Naive thymus-derived CD4-positive, alpha-beta T cell (primary cell): ENCODE measurements at regions not wholly inside any gene's neighbourhood (a gene's known extent, or its start where the extent isn't known, plus 50 kb on each side); places are given as distances from the start of the nearest gene placed in this dataset.

Experiments used
- ATAC-seq: fragments of 150-1000 bp; cut with Tn5 transposase; 2 replicates; pipeline ENCODE4 v1.10.0; 2021; ENCODE audit warnings: mild to moderate bottlenecking, moderate library complexity
- CTCF ChIA-PET: fragments of 350-600 bp; sonication (Branson Sonifier 250); formaldehyde crosslinking; loops from one replicate; lab custom pipeline; 2021; ENCODE audit warnings: antibody characterized with exemption; lab: Charles Lee
- POLR2A ChIA-PET: fragments of 350-600 bp; sonication (Branson Sonifier 250); formaldehyde crosslinking; loops from one replicate; lab custom pipeline; 2021; ENCODE audit warnings: antibody characterized with exemption, inconsistent platforms; lab: Charles Lee
- DNase-seq, 9 donors: peaks; one replicate each; pipeline versions ENCODE4 v3.0.0 to v3.0.0-alpha.2; 2020 to 2022; ENCODE audit warnings: mixed read lengths in 1 of 9
- H3K27ac ChIP-seq: one replicate; pipeline ENCODE4 v1.7.0; 2013; ENCODE audit warnings: mild to moderate bottlenecking, low read depth, low read length, moderate library complexity
- H3K27me3 ChIP-seq, 2 donors: one replicate each; pipeline ENCODE4 v1.7.0; 2013; ENCODE audit warnings: low read length in 2 of 2, mild to moderate bottlenecking in 2 of 2, moderate library complexity in 2 of 2; ENCODE audit not compliant: control insufficient read depth in 2 of 2, insufficient read depth in 2 of 2
- H3K36me3 ChIP-seq, 3 experiments: 1 replicate in 2 of 3; 2 replicates in 1 of 3; pipeline ENCODE4 v1.7.0; 2013; ENCODE audit warnings: low read length in 3 of 3, mild to moderate bottlenecking in 3 of 3, moderate library complexity in 1 of 3; ENCODE audit not compliant: insufficient read depth in 3 of 3, control insufficient read depth in 2 of 3
- H3K4me1 ChIP-seq, 2 donors: one replicate each; pipeline ENCODE4 v1.7.0; 2013; ENCODE audit warnings: low read length in 2 of 2, mild to moderate bottlenecking in 2 of 2, moderate library complexity in 1 of 2; ENCODE audit not compliant: control insufficient read depth in 2 of 2, insufficient read depth in 2 of 2
- H3K4me3 ChIP-seq: 2 replicates; pipeline ENCODE4 v1.7.0; 2013; ENCODE audit warnings: mild to moderate bottlenecking, low read length
- H3K9me3 ChIP-seq, 3 experiments: 1 replicate in 2 of 3; 2 replicates in 1 of 3; pipeline ENCODE4 v1.7.0; 2013; ENCODE audit warnings: low read length in 3 of 3; ENCODE audit not compliant: control insufficient read depth in 2 of 3
- H3K27ac Mint-ChIP-seq, 9 donors: one replicate each; pipeline ENCODE4 v1.8.0; 2020 to 2022; ENCODE audit warnings: mixed read lengths in 9 of 9, mild to moderate bottlenecking in 8 of 9, moderate library complexity in 5 of 9, inconsistent platforms in 2 of 9
- H3K27me3 Mint-ChIP-seq, 5 donors: one replicate each; pipeline ENCODE4 v1.8.0; 2021 to 2022; ENCODE audit warnings: mixed read lengths in 5 of 5, mild to moderate bottlenecking in 1 of 5
- H3K36me3 Mint-ChIP-seq, 5 donors: one replicate each; pipeline ENCODE4 v1.8.0; 2020 to 2022; ENCODE audit warnings: mixed read lengths in 5 of 5, mild to moderate bottlenecking in 3 of 5, inconsistent platforms in 1 of 5
- H3K4me1 Mint-ChIP-seq, 7 donors: one replicate each; pipeline ENCODE4 v1.8.0; 2020 to 2022; ENCODE audit warnings: mixed read lengths in 7 of 7, mild to moderate bottlenecking in 3 of 7, inconsistent platforms in 1 of 7
- H3K4me3 Mint-ChIP-seq, 10 donors: one replicate each; pipeline ENCODE4 v1.8.0; 2020 to 2022; ENCODE audit warnings: mild to moderate bottlenecking in 10 of 10, mixed read lengths in 10 of 10, moderate library complexity in 6 of 10, inconsistent platforms in 2 of 10
- H3K9me3 Mint-ChIP-seq, 11 donors: one replicate each; pipeline ENCODE4 v1.8.0; 2020 to 2022; ENCODE audit warnings: mixed read lengths in 11 of 11, mild to moderate bottlenecking in 4 of 11, inconsistent platforms in 1 of 11, moderate library complexity in 1 of 11
- intact Hi-C, 2 donors: fragments of 100-400 bp; cut with micrococcal nuclease; formaldehyde crosslinking; loops; one replicate each; pipeline ENCODE4 v1.15.1; 2023

DNA sequence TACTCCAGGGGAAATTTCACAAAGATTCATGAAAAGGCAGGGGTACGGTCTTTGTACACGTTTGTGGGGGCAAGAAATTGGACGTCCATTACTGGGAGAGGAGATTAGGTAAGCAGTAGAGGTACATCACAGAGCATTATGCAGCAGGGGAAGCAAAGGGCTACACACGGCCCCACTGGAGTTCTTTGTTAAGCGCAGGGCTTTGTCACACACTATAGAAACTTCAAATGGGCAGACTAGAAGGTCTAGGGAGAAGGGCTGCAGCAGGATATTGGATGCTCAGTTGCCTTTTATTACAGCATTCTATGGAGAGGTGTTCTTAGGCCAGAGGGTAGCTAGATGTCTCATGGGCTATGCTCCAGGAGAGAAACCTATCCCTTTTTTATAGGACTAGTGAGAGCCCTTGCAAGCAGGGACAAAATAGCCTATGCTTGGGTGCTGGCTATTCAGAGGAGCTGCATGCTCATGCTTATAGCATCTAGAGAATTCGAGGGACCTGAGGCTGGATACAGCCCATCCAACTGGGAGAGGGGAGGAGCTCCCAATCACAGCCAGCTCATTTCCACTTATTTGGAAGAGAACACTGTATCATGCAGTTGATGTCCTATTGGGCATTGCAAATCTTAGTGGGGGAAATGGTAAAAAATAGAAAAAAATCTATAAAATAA is 506.4 kb upstream of the ADAMTS9 start:
- Histone ChIP-seq H3K4me1 (no peaks in the 10 kb centered on the region), H3K4me3 (no peak overlapping the region), H3K36me3 (no peaks in the 10 kb centered on the region), H3K9me3 (no peaks in the 10 kb centered on the region), H3K27ac (no peak overlapping the region), H3K27me3 (no peaks in the 10 kb centered on the region)
- ChIA-PET POLR2A (no interaction called here), CTCF (no interaction called here)
- Mint-ChIP-seq H3K36me3 (no peaks in the 10 kb centered on the region), H3K27ac (no peak overlapping the region), H3K9me3 (peaks cover 0 to 15% (median 6%) of the 10 kb centered on the region in 11 donors), H3K4me1 (no peaks in the 10 kb centered on the region), H3K4me3 (no peak overlapping the region), H3K27me3 (no peaks in the 10 kb centered on the region)
- DNase-seq (no peak), ATAC-seq (no peak)
- intact Hi-C loops, result no loop called here

DNA sequence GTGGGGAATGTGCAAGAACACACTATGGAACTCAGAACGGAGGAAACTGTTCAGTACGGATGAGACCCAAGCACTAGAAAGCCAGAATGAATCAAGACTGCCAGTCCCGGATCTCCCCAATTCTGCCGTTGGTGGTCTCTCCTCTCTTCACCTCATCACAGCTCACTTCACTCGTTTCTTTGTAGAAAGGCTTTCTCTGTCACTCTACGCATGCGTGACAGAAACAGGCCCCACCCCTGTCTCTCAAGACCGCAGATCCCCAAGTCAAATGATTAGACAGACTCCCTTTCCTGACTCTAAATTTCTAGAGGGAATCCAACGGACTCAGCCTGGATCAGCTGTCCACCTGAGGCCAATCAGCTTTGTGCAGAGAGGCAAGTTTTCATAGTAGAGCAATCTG is 505.7 kb upstream of the ADAMTS9 start:
- ChIA-PET CTCF (no interaction called here), POLR2A (no interaction called here)
- peaks cover 0 to 15% (median 5%) of the 10 kb centered on the region in 11 donors for H3K9me3 Mint-ChIP-seq
- H3K4me3 Mint-ChIP-seq, result no peak overlapping the region
- intact Hi-C loops, result no loop called here
- Histone ChIP-seq H3K36me3 (no peaks in the 10 kb centered on the region), H3K4me3 (no peak overlapping the region), H3K9me3 (no peaks in the 10 kb centered on the region), H3K4me1 (no peaks in the 10 kb centered on the region), H3K27ac (no peak overlapping the region), H3K27me3 (no peaks in the 10 kb centered on the region)
- DNase-seq (no peak), ATAC-seq (no peak)
- no peak overlapping the region for H3K27ac Mint-ChIP-seq
- H3K27me3 Mint-ChIP-seq, result no peaks in the 10 kb centered on the region
- H3K36me3 Mint-ChIP-seq, result no peaks in the 10 kb centered on the region
- no peaks in the 10 kb centered on the region for H3K4me1 Mint-ChIP-seq

DNA sequence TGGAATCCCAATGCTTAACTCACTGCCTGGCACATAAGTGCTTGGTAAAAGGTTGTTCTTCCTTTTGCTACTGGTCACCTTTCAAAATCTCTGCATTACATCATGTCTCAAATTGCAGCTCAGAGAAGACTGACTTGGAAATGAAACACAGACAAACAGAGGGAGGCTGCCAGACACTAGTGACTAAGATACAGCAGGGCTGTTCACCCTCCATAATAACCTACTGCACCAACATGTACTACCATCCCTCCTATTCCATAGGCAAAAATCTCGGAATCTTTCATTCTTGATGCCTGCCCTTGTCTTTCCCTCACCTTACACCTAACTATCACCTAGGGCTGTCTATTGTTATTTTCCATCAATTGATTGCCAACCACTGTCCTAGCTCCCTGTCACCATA is 502.3 kb upstream of the ADAMTS9 start:
- Histone ChIP-seq H3K27ac (no peak overlapping the region), H3K27me3 (no peaks in the 10 kb centered on the region), H3K4me1 (no peaks in the 10 kb centered on the region), H3K36me3 (no peaks in the 10 kb centered on the region), H3K4me3 (no peak overlapping the region), H3K9me3 (no peaks in the 10 kb centered on the region)
- DNase-seq, result no peak
- H3K27ac Mint-ChIP-seq, result no peak overlapping the region
- H3K36me3 Mint-ChIP-seq, result no peaks in the 10 kb centered on the region
- no peak overlapping the region for H3K4me3 Mint-ChIP-seq
- ChIA-PET CTCF (no interaction called here), POLR2A (no interaction called here)
- no peaks in the 10 kb centered on the region for H3K27me3 Mint-ChIP-seq
- ATAC-seq, result no peak
- peaks cover 0 to 29% (median 10%) of the 10 kb centered on the region in 11 donors for H3K9me3 Mint-ChIP-seq
- intact Hi-C loops, result no loop called here
- no peaks in the 10 kb centered on the region for H3K4me1 Mint-ChIP-seq

DNA sequence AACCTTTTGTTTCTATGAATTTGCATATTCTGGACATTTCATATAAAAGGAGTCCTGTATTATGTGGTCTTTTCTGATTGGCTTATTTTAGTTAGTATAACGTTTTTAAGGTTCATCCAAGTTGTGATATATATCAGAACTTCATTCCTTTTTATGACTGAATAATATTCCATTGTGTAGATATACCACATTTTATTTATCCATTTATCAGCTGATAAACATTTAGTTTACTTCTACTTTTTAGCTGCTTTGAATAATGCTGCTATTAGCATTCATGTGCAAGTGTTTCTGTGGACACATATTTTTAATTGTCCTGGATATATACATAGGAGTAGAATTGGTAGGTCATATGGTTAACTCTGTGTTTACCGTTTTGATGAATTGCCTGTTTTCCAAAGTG is 498.5 kb upstream of the ADAMTS9 start:
- H3K4me1 Mint-ChIP-seq, result no peaks in the 10 kb centered on the region
- H3K27me3 Mint-ChIP-seq, result no peaks in the 10 kb centered on the region
- H3K9me3 Mint-ChIP-seq, result peaks cover 0 to 26% (median 14%) of the 10 kb centered on the region in 11 donors
- POLR2A ChIA-PET, result no interaction called here
- Histone ChIP-seq H3K36me3 (no peaks in the 10 kb centered on the region), H3K27me3 (no peaks in the 10 kb centered on the region), H3K27ac (no peak overlapping the region), H3K4me1 (no peaks in the 10 kb centered on the region), H3K9me3 (no peaks in the 10 kb centered on the region), H3K4me3 (no peak overlapping the region)
- DNase-seq (no peak), ATAC-seq (no peak)
- intact Hi-C loops, result no loop called here
- H3K27ac Mint-ChIP-seq, result no peak overlapping the region
- CTCF ChIA-PET, result no interaction called here
- no peaks in the 10 kb centered on the region for H3K36me3 Mint-ChIP-seq
- no peak overlapping the region for H3K4me3 Mint-ChIP-seq

DNA sequence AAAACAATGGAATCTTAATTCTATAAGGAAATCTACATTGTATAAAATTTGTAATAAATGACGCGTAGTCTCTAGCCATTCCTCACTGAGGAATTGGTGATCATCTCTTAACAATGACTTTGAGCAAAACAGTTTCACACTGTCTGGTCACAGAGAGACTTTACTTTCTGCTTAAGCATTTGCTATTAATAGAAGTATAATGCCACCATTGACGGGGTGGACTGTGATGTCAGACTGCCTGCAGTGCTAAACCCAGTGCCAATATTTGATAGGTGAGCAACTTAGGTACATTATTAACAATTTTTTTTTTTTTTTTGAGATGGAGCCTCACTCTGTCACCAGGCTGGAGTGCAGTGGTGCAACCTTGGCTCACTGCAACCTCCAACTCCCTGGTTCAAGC is 494.9 kb upstream of the ADAMTS9 start:
- H3K4me3 ChIP-seq, result no peak overlapping the region
- Mint-ChIP-seq H3K27ac (no peak overlapping the region), H3K4me1 (no peaks in the 10 kb centered on the region), H3K36me3 (no peaks in the 10 kb centered on the region), H3K27me3 (no peaks in the 10 kb centered on the region), H3K4me3 (no peak overlapping the region), H3K9me3 (peaks cover 0 to 17% (median 8%) of the 10 kb centered on the region in 11 donors)
- H3K4me1 ChIP-seq, result no peaks in the 10 kb centered on the region
- no peaks in the 10 kb centered on the region for H3K27me3 ChIP-seq
- ChIA-PET CTCF (no interaction called here), POLR2A (no interaction called here)
- H3K27ac ChIP-seq, result no peak overlapping the region
- intact Hi-C loops, result no loop called here
- DNase-seq (no peak), ATAC-seq (no peak)
- H3K36me3 ChIP-seq, result no peaks in the 10 kb centered on the region
- no peaks in the 10 kb centered on the region for H3K9me3 ChIP-seq

DNA sequence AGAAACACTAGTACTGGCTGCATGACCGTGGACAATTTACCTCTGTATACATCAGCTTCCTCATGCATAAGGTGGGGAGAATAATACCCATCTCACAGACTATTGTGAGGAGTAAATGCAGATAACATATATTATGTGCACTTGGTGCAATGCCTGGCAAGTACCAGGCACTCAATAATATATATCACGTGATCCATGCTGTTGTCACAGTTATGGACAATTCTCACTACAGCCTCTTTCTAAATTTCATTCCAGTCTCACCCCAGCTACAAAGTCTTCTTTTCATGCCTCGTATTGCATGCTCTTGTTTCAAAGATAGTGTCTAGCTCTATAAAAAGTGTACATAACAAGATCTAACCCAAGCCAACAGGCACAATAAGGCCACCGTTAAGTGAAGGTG is 494.3 kb upstream of the ADAMTS9 start:
- Histone ChIP-seq H3K4me1 (no peaks in the 10 kb centered on the region), H3K4me3 (no peak overlapping the region), H3K36me3 (no peaks in the 10 kb centered on the region), H3K27me3 (no peaks in the 10 kb centered on the region), H3K27ac (no peak overlapping the region), H3K9me3 (no peaks in the 10 kb centered on the region)
- ATAC-seq, result no peak
- intact Hi-C loops, result no loop called here
- Mint-ChIP-seq H3K4me1 (no peaks in the 10 kb centered on the region), H3K9me3 (peaks cover 0 to 17% (median 8%) of the 10 kb centered on the region in 11 donors), H3K36me3 (no peaks in the 10 kb centered on the region), H3K27me3 (no peaks in the 10 kb centered on the region), H3K4me3 (no peak overlapping the region), H3K27ac (no peak overlapping the region)
- no peak for DNase-seq
- ChIA-PET CTCF (no interaction called here), POLR2A (no interaction called here)

DNA sequence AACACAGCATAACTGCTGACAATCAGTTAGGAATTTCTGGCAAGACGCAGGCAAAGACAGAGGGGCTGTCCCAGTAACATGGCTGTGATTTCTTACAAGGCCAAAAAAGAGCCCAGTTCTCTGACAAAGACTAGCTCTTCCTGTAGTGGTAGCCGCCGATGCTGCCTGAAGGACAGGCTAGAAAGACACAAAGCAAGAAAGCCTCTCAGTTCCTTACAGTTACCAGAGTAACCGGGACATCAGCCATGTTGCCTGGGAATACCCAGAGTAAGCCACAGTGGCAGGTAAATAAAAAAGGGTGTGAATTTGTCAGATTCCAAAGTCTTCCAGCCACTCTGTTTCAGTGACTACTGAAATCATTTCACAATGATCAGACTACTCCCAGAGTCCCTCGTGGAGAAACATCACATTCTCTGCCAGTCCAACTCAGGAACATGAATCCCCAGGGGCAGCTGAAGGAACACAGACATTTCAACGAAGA is 493.6 kb upstream of the ADAMTS9 start:
- Histone ChIP-seq H3K4me1 (no peaks in the 10 kb centered on the region), H3K27me3 (no peaks in the 10 kb centered on the region), H3K27ac (no peak overlapping the region), H3K4me3 (no peak overlapping the region), H3K9me3 (no peaks in the 10 kb centered on the region), H3K36me3 (no peaks in the 10 kb centered on the region)
- Mint-ChIP-seq H3K27ac (no peak overlapping the region), H3K27me3 (no peaks in the 10 kb centered on the region), H3K36me3 (no peaks in the 10 kb centered on the region), H3K4me3 (no peak overlapping the region), H3K4me1 (no peaks in the 10 kb centered on the region), H3K9me3 (peaks cover 0 to 17% (median 5%) of the 10 kb centered on the region in 11 donors)
- intact Hi-C loops, result no loop called here
- DNase-seq (no peak), ATAC-seq (no peak)
- POLR2A ChIA-PET, result no interaction called here
- CTCF ChIA-PET, result no interaction called here
